HepG2 (cell line): ENCODE measurements at regions not wholly inside any gene's neighbourhood (a gene's known extent, or its start where the extent isn't known, plus 50 kb on each side); places are given as distances from the start of the nearest gene placed in this dataset.

Experiments
- CREB1 ChIP-seq, 2 experiments: fragments of 450-650 bp in 1 of 2; IDR thresholded peaks; 2 replicates each; pipeline ENCODE4 v1.6.1; 2016 to 2017; ENCODE audit warnings: control low read depth in 1 of 2, mild to moderate bottlenecking in 1 of 2, missing compliant biosample characterization in 1 of 2, missing genetic modification characterization in 1 of 2
- ETS1 ChIP-seq: sonication (generic); formaldehyde crosslinking; IDR thresholded peaks from 2 replicates; pipeline ENCODE4 v1.4.0; 2020; ENCODE audit warnings: missing genetic modification reagents
- IRF9 ChIP-seq: sonication (generic); formaldehyde crosslinking; IDR thresholded peaks from 2 replicates; pipeline ENCODE4 v1.8.0; 2022; ENCODE audit warnings: missing genetic modification reagents, mild to moderate bottlenecking, borderline replicate concordance
- KLF15 ChIP-seq: sonication (generic); formaldehyde crosslinking; IDR thresholded peaks from 2 replicates; pipeline ENCODE4 v1.8.1; 2023; ENCODE audit warnings: borderline replicate concordance, mild to moderate bottlenecking, inconsistent platforms, missing genetic modification reagents, mixed read lengths
- PLRG1 ChIP-seq: fragments of 450-650 bp; conservative IDR thresholded peaks from 2 replicates; pipeline ENCODE4 v1.6.1; 2016
- SSRP1 ChIP-seq: IDR thresholded peaks from 2 replicates; pipeline ENCODE4 v1.6.1; 2016; ENCODE audit warnings: control low read depth
- TARDBP ChIP-seq: sonication (generic); formaldehyde crosslinking; IDR thresholded peaks from 2 replicates; pipeline ENCODE4 v1.8.0; 2022; ENCODE audit warnings: mild to moderate bottlenecking, missing genetic modification reagents
- TFDP1 ChIP-seq: IDR thresholded peaks from 2 replicates; pipeline ENCODE4 v1.6.1; 2016; ENCODE audit warnings: missing compliant biosample characterization, missing genetic modification reagents, borderline replicate concordance
- TMF1 ChIP-seq: sonication (generic); formaldehyde crosslinking; IDR thresholded peaks from 2 replicates; pipeline ENCODE4 v1.8.1; 2022; ENCODE audit warnings: low read depth, missing genetic modification reagents
- ZSCAN20 ChIP-seq: sonication (generic); formaldehyde crosslinking; IDR thresholded peaks from 2 replicates; pipeline ENCODE4 v1.4.0; 2020; ENCODE audit warnings: missing genetic modification reagents, mild to moderate bottlenecking, borderline replicate concordance
- TF ChIP-seq, protein P1 (sequence below): sonication (generic); formaldehyde crosslinking; IDR thresholded peaks from 2 replicates; pipeline ENCODE4 v1.5.0; 2020; ENCODE audit warnings: missing genetic modification reagents, mild to moderate bottlenecking, borderline replicate concordance
- TF ChIP-seq, protein P2 (sequence below): IDR thresholded peaks from 2 replicates; pipeline ENCODE4 v1.6.1; 2012; ENCODE audit warnings: inconsistent platforms
- TF ChIP-seq, protein P3 (sequence below): sonication (generic); formaldehyde crosslinking; IDR thresholded peaks from 2 replicates; pipeline ENCODE4 v1.9.0; 2022; ENCODE audit warnings: low read depth, missing genetic modification reagents
- TF ChIP-seq, protein P4 (sequence below): sonication (generic); formaldehyde crosslinking; IDR thresholded peaks from 2 replicates; pipeline ENCODE4 v1.4.0; 2020; ENCODE audit warnings: missing genetic modification reagents
- TF ChIP-seq, protein P5 (sequence below): sonication (generic); formaldehyde crosslinking; IDR thresholded peaks from 2 replicates; pipeline ENCODE4 v1.4.0; 2020; ENCODE audit warnings: mild to moderate bottlenecking, low read depth, missing genetic modification reagents

DNA sequence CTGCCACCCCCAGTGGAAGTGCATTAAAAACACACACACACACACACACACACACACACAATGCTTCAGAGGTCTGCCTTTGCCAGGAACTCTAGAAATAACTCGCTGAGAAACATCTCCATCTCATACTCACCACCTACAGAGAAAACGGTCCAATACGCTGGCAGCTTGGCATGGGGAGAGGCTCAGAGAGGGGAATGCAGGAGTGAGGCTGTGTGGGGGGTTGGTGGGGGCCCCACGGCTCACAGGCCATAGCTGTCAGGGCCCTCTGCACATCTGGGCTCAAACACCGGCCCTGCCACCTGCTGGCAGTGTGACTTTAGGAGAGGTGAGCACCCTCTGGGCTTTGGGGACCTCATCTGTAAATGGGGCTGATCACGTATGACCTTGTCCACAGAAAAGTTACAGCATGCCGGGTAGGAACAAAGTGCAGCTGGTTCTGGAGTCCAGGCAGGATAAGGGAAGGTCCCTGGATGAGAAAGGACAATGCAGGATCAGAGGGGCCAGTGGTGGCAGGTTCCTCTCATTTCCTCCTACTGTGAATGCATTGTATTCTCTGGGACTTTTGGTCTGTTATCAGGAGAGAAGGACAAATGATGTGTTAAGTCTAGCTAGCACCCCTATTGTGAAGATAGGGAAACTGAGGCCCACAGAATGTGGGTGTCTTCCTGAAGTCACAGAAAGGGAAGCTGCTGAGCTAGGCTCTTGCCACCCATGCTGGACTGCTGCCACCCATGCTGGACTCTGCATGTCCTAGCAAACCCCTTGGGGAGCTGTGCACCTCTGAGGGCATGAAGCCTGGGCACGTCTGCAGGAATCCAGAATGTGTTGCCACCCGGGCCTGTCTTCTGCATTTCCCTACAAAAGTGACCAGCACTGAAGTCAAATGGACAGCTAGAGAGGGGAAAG lies 404.6 kb downstream of the RPS24 start (continued):
- TF ChIP-seq, protein P1, sequence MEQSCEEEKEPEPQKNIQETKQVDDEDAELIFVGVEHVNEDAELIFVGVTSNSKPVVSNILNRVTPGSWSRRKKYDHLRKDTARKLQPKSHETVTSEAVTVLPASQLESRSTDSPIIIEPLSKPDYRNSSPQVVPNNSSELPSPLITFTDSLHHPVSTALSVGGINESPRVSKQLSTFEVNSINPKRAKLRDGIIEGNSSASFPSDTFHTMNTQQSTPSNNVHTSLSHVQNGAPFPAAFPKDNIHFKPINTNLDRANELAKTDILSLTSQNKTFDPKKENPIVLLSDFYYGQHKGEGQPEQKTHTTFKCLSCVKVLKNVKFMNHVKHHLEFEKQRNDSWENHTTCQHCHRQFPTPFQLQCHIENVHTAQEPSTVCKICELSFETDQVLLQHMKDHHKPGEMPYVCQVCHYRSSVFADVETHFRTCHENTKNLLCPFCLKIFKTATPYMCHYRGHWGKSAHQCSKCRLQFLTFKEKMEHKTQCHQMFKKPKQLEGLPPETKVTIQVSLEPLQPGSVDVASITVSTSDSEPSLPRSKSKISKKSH, result no peak
- TF ChIP-seq, protein P2, sequence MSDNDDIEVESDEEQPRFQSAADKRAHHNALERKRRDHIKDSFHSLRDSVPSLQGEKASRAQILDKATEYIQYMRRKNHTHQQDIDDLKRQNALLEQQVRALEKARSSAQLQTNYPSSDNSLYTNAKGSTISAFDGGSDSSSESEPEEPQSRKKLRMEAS, result peak; percentile 52
- TF ChIP-seq TMF1 (no peak), ETS1 (CRISPR knock-in tag) (no peak), TFDP1 (CRISPR knock-in tag) (no peak), SSRP1 (CRISPR knock-in tag) (no peak), CREB1 (IDR thresholded peaks at IDR 0.05) (no peak), CREB1 (CRISPR knock-in tag; IDR thresholded peaks at IDR 0.05) (peak; percentile 36; the same call in 1 of the 2 replicates), KLF15 (CRISPR knock-in tag) (no peak), PLRG1 (no peak), IRF9 (CRISPR knock-in tag) (no peak), TARDBP (no peak), ZSCAN20 (CRISPR knock-in tag) (no peak)
- TF ChIP-seq, protein P3, sequence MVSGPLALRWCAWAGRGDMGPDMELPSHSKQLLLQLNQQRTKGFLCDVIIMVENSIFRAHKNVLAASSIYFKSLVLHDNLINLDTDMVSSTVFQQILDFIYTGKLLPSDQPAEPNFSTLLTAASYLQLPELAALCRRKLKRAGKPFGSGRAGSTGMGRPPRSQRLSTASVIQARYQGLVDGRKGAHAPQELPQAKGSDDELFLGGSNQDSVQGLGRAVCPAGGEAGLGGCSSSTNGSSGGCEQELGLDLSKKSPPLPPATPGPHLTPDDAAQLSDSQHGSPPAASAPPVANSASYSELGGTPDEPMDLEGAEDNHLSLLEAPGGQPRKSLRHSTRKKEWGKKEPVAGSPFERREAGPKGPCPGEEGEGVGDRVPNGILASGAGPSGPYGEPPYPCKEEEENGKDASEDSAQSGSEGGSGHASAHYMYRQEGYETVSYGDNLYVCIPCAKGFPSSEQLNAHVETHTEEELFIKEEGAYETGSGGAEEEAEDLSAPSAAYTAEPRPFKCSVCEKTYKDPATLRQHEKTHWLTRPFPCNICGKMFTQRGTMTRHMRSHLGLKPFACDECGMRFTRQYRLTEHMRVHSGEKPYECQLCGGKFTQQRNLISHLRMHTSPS (CRISPR knock-in tag), result no peak; the same call in 1 of the 2 replicates
- TF ChIP-seq, protein P4, sequence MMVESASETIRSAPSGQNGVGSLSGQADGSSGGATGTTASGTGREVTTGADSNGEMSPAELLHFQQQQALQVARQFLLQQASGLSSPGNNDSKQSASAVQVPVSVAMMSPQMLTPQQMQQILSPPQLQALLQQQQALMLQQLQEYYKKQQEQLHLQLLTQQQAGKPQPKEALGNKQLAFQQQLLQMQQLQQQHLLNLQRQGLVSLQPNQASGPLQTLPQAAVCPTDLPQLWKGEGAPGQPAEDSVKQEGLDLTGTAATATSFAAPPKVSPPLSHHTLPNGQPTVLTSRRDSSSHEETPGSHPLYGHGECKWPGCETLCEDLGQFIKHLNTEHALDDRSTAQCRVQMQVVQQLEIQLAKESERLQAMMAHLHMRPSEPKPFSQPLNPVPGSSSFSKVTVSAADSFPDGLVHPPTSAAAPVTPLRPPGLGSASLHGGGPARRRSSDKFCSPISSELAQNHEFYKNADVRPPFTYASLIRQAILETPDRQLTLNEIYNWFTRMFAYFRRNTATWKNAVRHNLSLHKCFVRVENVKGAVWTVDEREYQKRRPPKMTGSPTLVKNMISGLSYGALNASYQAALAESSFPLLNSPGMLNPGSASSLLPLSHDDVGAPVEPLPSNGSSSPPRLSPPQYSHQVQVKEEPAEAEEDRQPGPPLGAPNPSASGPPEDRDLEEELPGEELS (CRISPR knock-in tag), result peak; percentile 48; the same call in 1 of the 2 replicates
- TF ChIP-seq, protein P5, sequence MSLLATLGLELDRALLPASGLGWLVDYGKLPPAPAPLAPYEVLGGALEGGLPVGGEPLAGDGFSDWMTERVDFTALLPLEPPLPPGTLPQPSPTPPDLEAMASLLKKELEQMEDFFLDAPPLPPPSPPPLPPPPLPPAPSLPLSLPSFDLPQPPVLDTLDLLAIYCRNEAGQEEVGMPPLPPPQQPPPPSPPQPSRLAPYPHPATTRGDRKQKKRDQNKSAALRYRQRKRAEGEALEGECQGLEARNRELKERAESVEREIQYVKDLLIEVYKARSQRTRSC (CRISPR knock-in tag), result no peak
